Effector memory CD8-positive, alpha-beta T cell (primary cell): ENCODE measurements at regions not wholly inside any gene's neighbourhood (a gene's known extent, or its start where the extent isn't known, plus 50 kb on each side); places are given as distances from the start of the nearest gene placed in this dataset.
"Not testable (repeated sequence)": the region's sequence is repeated elsewhere in the genome, so short reads cannot be mapped to it uniquely, and the experiment has no call there.

Experiments
- ATAC-seq: fragments of 150-1000 bp; cut with Tn5 transposase; replicated peaks from 2 replicates; pipeline ENCODE4 v1.10.0; 2021; ENCODE audit warnings: mild to moderate bottlenecking, moderate library complexity
- DNase-seq, 3 experiments: peaks; one replicate each; pipeline ENCODE4 v3.0.0; 2021
- H3K27ac Mint-ChIP-seq, 2 donors: one replicate each; pipeline ENCODE4 v1.8.0; 2022; ENCODE audit warnings: mild to moderate bottlenecking in 2 of 2, mixed read lengths in 2 of 2, moderate library complexity in 2 of 2
- H3K27me3 Mint-ChIP-seq, 2 donors: one replicate each; pipeline ENCODE4 v1.8.0; 2022; ENCODE audit warnings: mixed read lengths in 2 of 2
- H3K36me3 Mint-ChIP-seq: one replicate; pipeline ENCODE4 v1.8.0; 2022; ENCODE audit warnings: mild to moderate bottlenecking, moderate library complexity, mixed read lengths; ENCODE audit not compliant: insufficient read depth
- H3K4me1 Mint-ChIP-seq, 2 donors: one replicate each; pipeline ENCODE4 v1.8.0; 2022; ENCODE audit warnings: low read depth in 2 of 2, mixed read lengths in 2 of 2
- H3K4me3 Mint-ChIP-seq, 2 donors: one replicate each; pipeline ENCODE4 v1.8.0; 2022; ENCODE audit warnings: mild to moderate bottlenecking in 2 of 2, mixed read lengths in 2 of 2, moderate library complexity in 2 of 2
- H3K9me3 Mint-ChIP-seq, 2 donors: one replicate each; pipeline ENCODE4 v1.8.0; 2022; ENCODE audit warnings: mixed read lengths in 2 of 2

DNA sequence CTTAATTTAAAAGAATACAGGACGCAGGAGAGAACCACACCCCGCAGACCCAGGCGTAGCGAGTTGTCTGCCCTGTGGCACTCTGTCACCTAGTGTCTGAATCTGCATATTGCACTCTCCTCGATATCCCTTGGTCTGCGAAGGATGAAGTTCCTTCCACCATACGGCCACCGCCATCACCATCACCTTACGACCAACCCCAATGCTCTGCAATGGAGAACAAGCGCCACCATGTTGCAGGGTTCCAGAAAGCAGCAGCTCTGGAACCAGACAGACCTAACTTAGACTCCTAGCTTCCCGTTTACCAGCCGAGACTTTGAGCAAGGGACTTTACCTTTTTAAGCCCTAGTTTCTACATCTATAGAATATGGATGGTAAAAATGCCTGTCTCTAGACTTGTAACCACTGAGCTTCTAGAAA lies 77.4 kb upstream of the DMRT1 start:
- Mint-ChIP-seq H3K4me3 (peak overlapping the region in 1 of 2 donors; percentile 49), H3K36me3 (no peaks in the 10 kb centered on the region), H3K4me1 (peaks cover 5 to 6% of the 10 kb centered on the region in 2 donors), H3K27ac (no peak overlapping the region), H3K27me3 (peaks cover 35 to 64% of the 10 kb centered on the region in 2 donors), H3K9me3 (no peaks in the 10 kb centered on the region)
- DNase-seq (peak; percentile 6 to 14 (median 6)), ATAC-seq (peak; percentile 74)

DNA sequence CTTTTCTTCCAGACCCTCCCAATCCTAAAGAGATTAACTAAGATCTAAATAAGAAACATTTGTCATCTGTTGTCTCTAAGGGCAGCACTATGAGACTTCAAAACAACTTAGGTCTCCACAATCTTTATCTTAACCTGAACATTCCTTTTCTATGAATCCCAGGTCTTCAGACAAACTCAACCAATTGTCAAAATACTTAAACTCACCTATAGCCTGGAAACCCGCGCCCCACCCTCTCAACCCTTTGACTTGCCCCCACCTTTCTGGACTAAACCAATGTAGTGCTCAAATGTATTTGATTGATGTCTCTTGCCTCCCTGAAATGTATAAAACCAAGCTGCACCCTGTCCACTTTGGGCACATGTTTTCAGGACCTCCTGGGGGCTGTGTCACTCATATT lies 76.5 kb upstream of the DMRT1 start:
- H3K27ac Mint-ChIP-seq: no peak overlapping the region
- H3K4me1 Mint-ChIP-seq: peaks cover 5 to 6% of the 10 kb centered on the region in 2 donors
- no peak overlapping the region for H3K4me3 Mint-ChIP-seq
- DNase-seq (no peak), ATAC-seq (no peak)
- peaks cover 0 to 3% of the 10 kb centered on the region in 2 donors for H3K9me3 Mint-ChIP-seq
- H3K36me3 Mint-ChIP-seq: no peaks in the 10 kb centered on the region
- peaks cover 43 to 72% of the 10 kb centered on the region in 2 donors for H3K27me3 Mint-ChIP-seq

DNA sequence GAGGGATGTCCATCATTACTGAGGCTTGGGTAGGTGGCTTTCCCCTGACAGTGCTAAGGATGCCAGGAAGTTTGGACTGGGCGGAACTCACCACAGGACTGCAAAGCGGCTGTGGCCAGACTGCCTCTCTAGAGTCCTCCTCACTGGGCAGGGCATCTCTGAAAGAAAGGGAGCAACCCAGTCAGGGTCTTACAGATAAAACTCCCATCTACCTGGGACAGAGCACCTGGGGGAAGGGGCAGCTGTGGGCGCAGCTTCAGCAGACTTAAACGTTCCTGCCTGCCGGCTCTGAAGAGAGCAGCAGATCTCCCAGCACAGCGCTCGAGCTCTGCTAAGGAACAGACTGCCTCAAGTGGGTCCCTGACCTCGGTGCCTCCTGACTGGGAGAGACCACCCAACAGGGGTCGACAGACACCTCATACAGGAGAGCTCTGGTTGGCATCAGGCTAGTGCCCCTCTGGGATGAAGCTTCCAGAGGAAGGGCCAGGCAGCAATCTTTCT lies 74.4 kb upstream of the DMRT1 start:
- ATAC-seq, H3K36me3 Mint-ChIP-seq, DNase-seq, H3K9me3 Mint-ChIP-seq, H3K27ac Mint-ChIP-seq, H3K4me1 Mint-ChIP-seq, H3K4me3 Mint-ChIP-seq: not testable (repeated sequence)
- H3K27me3 Mint-ChIP-seq: peaks cover 57 to 77% of the 10 kb centered on the region in 2 donors

DNA sequence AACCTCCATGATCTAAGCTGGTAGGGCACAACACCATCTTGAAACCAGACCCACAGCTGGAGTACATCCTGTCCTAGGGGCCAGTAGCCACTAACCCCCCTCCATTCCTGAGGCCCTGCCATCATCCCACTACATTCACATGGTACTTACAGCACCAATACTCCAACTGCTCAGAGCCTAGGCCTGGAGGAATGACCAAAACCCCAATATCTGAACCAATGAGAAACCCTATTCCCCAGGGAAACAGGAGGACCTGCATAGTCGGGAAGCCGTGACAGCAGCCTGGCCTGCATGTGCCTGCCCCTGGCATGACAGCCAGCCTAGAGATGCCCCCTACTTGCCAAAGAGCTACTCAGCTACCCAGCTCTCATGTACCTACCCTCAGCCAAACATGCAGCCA lies 65.4 kb upstream of the DMRT1 start:
- no peak overlapping the region for H3K4me3 Mint-ChIP-seq
- no peaks in the 10 kb centered on the region for H3K9me3 Mint-ChIP-seq
- peaks cover 45 to 57% of the 10 kb centered on the region in 2 donors for H3K27me3 Mint-ChIP-seq
- no peaks in the 10 kb centered on the region for H3K36me3 Mint-ChIP-seq
- H3K4me1 Mint-ChIP-seq: no peaks in the 10 kb centered on the region
- ATAC-seq: no peak
- no peak overlapping the region for H3K27ac Mint-ChIP-seq
- DNase-seq: no peak

DNA sequence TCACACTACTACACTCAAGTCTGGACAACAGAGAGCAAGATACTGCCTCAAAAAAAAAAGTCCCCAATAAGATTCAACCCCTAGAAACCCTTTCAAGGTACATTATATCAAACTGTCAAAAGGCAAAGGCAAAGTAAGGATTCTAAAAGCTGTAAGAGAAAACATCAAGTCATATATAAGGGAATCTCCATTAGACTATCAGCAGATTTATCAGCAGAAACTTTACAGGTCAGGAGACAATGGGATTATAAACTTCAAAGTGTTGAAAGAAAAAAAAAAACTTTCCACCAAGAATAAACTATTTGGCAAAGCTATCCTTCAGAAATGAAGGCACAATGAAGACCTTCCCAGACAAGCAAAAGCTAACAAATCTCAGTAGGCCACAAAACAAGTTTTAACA lies 63.5 kb upstream of the DMRT1 start:
- no peaks in the 10 kb centered on the region for H3K4me1 Mint-ChIP-seq
- H3K27me3 Mint-ChIP-seq: peaks cover 44 to 57% of the 10 kb centered on the region in 2 donors
- H3K9me3 Mint-ChIP-seq: no peaks in the 10 kb centered on the region
- ATAC-seq (no peak), DNase-seq (no peak)
- no peak overlapping the region for H3K27ac Mint-ChIP-seq
- no peaks in the 10 kb centered on the region for H3K36me3 Mint-ChIP-seq
- no peak overlapping the region for H3K4me3 Mint-ChIP-seq

DNA sequence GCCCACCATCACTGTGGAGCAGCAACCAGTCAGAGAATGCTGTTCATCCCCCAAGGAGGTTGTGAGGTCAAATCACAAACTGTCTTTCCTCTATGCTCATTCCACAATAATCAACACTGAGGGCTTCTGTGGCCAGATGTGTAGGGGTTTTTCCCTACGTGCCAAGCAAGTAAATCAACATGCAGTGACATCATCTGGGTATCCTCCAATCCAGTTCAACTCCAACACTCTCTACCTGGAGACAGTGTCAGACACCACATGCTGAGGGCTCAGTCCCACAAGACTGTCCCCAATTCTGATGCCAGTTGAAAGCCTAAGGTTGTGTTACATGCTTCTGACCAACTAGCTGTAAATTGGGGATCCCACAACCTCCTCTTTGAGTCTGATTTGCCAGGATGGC lies 57.3 kb upstream of the DMRT1 start:
- Mint-ChIP-seq H3K4me3 (no peak overlapping the region), H3K36me3 (no peaks in the 10 kb centered on the region), H3K27me3 (peaks cover 16 to 28% of the 10 kb centered on the region in 2 donors)

DNA sequence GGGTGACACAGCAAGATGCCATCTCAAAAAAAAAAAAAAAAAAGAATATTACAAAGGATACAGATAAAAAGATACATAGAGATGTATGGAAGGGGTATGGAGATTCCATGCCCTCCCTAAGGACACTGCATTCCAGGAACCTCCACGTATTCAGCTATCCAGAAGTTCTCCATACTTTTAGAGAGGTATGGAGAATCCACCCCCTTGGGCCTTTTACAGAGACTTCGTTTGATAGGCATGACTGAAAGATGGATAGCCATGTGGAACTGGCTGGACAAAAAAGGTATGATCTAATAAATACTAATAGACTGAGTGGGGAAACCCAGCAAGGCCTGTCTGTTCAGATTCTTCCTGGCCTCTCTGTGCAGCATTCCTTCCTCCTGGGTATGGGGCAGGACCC lies 56.6 kb upstream of the DMRT1 start:
- Mint-ChIP-seq H3K36me3 (no peaks in the 10 kb centered on the region), H3K4me3 (no peak overlapping the region), H3K4me1 (no peaks in the 10 kb centered on the region), H3K27me3 (peaks cover 9 to 25% of the 10 kb centered on the region in 2 donors), H3K27ac (no peak overlapping the region), H3K9me3 (no peaks in the 10 kb centered on the region)
- no peak for ATAC-seq
- no peak for DNase-seq

More for the DNA sequence above, 57.3 kb upstream of the DMRT1 start:
- DNase-seq: no peak
- no peaks in the 10 kb centered on the region for H3K9me3 Mint-ChIP-seq
- H3K27ac Mint-ChIP-seq: no peak overlapping the region
- no peaks in the 10 kb centered on the region for H3K4me1 Mint-ChIP-seq
- no peak for ATAC-seq

DNA sequence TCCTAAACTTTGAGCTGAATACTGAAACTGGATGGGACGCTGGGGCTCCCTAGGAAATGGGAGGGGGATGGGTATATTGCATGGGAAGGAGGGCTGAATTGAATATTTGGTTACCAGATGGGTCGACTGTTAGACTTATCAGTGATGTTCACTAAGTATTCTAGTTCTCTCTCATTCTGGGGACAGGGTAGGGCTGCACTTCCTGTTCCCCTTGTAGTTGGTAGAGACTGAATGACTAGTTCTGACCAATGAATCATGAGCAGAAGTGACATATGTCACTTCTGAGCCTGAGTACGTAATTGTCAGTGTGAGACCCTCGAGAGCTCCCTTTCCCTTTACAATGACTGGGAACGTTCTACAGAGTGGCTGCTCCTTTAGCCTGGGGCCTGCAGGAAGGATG lies 55.5 kb upstream of the DMRT1 start:
- Mint-ChIP-seq H3K9me3 (no peaks in the 10 kb centered on the region), H3K27me3 (peaks cover 3 to 16% of the 10 kb centered on the region in 2 donors), H3K36me3 (no peaks in the 10 kb centered on the region), H3K4me1 (no peaks in the 10 kb centered on the region), H3K4me3 (no peak overlapping the region), H3K27ac (no peak overlapping the region)
- ATAC-seq: no peak
- no peak for DNase-seq

DNA sequence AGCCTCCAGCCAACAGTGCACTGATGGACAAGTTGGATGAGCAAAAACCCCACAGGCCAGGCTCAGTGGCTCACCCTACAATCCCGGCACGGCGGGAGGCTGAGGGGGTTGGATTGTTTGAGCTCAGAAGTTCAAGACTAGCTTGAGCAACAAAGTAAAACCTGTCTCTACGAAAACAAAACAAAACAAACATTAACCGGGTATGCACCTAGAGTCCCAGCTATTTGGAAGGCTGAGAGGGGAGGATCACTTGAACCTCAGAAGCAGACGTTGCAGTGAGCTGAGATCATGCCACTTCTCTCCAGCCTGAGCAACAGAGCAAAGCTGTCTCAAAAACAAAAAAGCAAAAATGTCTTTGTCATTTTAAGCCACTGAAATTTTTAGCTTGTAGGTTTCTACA lies 55.1 kb upstream of the DMRT1 start:
- H3K4me3 Mint-ChIP-seq: no peak overlapping the region
- no peak for ATAC-seq
- H3K27me3 Mint-ChIP-seq: peaks cover 0 to 12% of the 10 kb centered on the region in 2 donors
- DNase-seq: no peak
- H3K27ac Mint-ChIP-seq: no peak overlapping the region
- no peaks in the 10 kb centered on the region for H3K4me1 Mint-ChIP-seq
- H3K9me3 Mint-ChIP-seq: no peaks in the 10 kb centered on the region
- no peaks in the 10 kb centered on the region for H3K36me3 Mint-ChIP-seq

DNA sequence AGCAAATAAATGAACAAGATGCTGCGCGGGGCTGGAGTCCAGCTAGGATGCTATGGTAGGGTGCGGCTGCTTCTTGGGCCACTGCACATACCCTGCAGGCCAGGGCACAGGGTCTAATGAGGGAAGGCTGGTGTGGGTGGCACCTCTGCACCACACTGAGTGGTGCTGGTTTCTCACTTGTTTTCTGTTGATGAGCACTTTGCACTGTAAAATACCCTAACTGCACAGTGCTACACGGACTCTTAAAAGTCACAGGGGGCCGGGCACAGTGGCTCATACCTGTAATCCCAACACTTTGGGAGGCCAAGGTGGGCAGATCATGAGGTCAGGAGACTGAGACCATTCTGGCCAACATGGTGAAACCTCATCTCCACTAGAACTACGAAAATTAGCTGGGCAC lies 52.7 kb upstream of the DMRT1 start:
- Mint-ChIP-seq H3K4me1 (no peaks in the 10 kb centered on the region), H3K9me3 (no peaks in the 10 kb centered on the region), H3K36me3 (peaks cover 2% of the 10 kb centered on the region), H3K27ac (no peak overlapping the region), H3K27me3 (peaks cover 16 to 17% of the 10 kb centered on the region in 2 donors), H3K4me3 (no peak overlapping the region)
- ATAC-seq: no peak
- DNase-seq: no peak
